GM12872 (cell line): ENCODE measurements at regions not wholly inside any gene's neighbourhood (a gene's known extent, or its start where the extent isn't known, plus 50 kb on each side); places are given as distances from the start of the nearest gene placed in this dataset.

Experiments used
- TF ChIP-seq, protein P1 (sequence below): IDR thresholded peaks from 3 replicates; pipeline ENCODE4 v1.5.1; 2011; ENCODE audit warnings: low read depth, mild to moderate bottlenecking, low read length, moderate library complexity; ENCODE audit not compliant: insufficient read depth

DNA sequence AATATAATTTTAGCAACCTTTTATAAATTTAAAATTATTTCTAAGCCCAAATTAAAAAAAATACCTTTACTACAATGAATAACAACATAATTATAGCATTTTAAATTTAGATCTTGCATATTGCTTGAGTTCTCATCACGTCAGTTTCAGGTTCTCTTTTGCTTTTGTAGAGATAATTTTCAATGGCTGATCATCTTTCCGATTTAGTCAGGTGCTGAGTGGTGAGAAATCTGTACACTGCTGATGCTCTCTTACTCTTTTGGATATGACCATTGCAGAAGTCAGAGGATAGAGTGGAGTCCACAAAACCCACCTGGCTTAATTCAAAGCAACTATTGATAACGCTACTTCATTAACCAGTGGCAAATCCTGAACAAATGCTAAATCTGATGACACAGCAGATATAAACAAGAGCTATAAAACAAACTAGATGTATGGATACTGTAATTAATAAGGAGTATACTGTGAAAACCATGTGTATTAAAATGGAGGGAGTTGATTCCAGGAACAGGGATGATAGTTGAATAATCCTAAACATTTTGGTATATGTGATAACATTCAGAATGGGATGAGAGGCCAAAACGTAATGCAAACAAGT, 394.8 kb downstream of the CSNK1G3 start:
- TF ChIP-seq, protein P1, sequence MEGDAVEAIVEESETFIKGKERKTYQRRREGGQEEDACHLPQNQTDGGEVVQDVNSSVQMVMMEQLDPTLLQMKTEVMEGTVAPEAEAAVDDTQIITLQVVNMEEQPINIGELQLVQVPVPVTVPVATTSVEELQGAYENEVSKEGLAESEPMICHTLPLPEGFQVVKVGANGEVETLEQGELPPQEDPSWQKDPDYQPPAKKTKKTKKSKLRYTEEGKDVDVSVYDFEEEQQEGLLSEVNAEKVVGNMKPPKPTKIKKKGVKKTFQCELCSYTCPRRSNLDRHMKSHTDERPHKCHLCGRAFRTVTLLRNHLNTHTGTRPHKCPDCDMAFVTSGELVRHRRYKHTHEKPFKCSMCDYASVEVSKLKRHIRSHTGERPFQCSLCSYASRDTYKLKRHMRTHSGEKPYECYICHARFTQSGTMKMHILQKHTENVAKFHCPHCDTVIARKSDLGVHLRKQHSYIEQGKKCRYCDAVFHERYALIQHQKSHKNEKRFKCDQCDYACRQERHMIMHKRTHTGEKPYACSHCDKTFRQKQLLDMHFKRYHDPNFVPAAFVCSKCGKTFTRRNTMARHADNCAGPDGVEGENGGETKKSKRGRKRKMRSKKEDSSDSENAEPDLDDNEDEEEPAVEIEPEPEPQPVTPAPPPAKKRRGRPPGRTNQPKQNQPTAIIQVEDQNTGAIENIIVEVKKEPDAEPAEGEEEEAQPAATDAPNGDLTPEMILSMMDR: no peak

DNA sequence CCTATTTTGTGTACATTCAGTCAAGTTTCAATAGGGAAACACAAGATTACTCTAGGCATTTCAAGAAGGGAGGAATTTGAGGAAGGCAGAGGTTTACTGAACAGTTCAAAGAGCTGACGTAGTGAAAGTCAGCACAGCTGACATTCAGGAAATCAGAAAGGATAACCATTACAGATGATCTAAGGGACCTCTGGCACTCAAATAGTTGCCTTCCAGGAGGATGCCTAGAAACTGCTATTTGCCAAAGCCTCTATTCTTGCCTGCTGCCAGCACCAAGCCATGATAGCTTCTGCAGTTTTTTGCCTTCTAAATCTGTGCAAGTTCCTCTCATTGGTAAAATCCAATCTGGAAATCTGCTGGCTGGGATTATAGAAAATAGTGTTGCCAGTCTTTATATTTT, 373.1 kb downstream of the CSNK1G3 start:
- TF ChIP-seq, protein P1: no peak

DNA sequence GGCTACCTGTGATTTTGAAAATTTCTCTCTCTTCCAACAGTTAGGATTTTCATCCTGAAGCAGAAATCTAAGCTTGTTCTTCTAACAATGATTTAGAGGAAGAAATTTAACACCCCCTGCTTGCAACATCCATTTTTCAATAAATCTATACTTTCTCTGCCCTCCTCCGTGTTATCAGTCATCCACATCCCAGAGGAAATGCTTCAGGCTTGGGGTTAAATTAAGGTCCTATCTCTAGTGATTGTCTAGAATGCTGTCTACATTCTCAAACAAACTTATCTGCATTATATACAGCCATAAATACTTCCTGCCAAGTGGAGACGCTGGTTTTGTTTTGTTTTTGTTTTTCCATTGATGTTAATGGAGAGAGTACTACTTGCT, 371.0 kb downstream of the CSNK1G3 start:
- TF ChIP-seq, protein P1: no peak

DNA sequence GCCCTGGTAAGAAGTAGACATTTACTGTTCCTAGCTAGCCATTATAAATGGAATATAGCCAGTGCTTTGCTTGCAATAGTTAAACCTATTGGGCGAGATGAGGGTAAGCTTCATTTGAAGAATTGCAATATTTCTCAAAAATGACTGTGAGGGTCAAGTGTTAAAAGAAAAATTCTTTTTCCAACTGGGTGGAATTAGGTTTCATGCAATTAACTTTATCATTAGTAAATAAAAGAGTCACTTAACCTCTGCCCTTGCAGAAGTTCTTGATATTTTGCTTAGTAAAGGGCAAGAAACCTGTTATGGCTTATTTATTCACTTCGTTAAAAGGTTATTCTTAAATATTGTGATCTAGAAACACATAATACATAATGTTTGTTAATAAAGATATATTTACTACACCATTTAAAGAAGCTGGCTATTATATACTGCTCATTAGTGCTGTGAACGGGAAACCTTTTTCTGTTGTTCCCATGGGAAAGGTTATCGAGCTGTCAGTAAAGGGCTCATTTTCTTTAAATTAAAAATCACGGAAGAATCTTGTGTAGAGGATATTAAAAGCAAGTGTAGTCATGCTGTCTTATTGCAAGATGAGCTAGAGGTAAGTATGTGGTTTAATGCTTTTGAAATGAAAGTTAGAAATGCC, 370.5 kb downstream of the CSNK1G3 start:
- TF ChIP-seq, protein P1: no peak

- TF ChIP-seq, protein P1: no peak
Measured at GRCh38 chr5:123881759-123882244, 369.8 kb downstream of the CSNK1G3 start.

DNA sequence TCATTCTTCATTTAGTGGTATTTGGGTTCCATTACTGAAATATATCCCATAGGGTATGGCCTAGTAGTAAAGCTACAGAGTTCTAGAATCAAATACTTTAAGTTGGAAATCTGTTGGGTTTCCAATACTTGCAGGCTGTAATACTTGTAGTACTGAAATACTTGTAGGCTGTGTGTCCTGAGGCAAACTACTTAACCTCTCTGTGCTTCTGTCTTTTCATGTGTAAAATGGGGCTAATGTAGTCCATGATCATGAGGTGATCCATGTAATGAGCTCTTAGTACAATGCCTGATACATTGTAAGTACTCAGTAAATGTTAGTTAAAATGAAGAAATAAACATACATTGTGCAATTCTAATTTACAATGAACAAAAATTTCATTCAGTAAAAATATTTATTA, 368.9 kb downstream of the CSNK1G3 start:
- TF ChIP-seq, protein P1: no peak

DNA sequence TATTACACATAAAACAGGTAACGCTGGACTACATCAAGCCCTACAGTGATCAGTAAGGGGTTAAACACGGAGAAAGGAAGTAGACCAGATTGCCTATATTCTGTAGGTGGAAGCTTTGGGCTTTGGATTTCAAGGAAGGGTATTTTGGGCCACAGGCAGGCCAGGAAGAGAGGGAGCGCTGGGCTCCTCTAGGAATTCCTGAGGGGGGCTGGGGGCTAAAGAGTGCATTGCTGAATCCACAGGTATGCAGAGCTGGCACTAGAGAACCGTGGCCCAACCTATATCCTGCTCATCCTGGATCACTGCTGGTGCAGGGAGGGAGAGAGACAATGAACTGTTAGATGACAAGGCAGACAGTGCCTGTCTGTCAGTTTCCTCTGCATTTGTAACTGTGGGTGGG, 367.1 kb downstream of the CSNK1G3 start:
- TF ChIP-seq, protein P1: no peak
